ENCODE measurements at regions not wholly inside any gene's neighbourhood (a gene's known extent, or its start where the extent isn't known, plus 50 kb on each side); places are given as distances from the start of the nearest gene placed in this dataset.

DNA sequence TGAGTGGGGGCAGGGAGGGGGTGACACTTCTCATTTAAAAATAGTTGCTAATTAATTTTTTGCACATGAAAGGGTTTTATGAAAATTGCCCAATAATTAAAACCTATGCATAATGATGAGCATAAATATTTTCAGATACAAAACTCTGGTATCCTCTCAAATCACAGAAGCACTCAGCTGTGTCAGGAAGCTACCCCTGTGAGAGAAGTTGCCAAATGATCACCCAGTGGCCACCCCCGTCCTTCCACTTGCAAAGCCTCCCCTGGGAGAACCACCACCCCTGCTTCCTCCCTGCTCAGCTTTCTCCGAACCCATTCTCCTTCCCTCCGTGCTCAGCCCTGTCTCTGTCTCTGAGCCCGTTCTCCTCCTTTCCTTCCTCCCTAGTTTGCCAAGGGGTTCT lies 400.2 kb upstream of the SALL3 start:
- TF ChIP-seq, protein P1, sequence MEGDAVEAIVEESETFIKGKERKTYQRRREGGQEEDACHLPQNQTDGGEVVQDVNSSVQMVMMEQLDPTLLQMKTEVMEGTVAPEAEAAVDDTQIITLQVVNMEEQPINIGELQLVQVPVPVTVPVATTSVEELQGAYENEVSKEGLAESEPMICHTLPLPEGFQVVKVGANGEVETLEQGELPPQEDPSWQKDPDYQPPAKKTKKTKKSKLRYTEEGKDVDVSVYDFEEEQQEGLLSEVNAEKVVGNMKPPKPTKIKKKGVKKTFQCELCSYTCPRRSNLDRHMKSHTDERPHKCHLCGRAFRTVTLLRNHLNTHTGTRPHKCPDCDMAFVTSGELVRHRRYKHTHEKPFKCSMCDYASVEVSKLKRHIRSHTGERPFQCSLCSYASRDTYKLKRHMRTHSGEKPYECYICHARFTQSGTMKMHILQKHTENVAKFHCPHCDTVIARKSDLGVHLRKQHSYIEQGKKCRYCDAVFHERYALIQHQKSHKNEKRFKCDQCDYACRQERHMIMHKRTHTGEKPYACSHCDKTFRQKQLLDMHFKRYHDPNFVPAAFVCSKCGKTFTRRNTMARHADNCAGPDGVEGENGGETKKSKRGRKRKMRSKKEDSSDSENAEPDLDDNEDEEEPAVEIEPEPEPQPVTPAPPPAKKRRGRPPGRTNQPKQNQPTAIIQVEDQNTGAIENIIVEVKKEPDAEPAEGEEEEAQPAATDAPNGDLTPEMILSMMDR (IDR thresholded peaks at IDR 0.05 in 8 of 11, conservative IDR thresholded peaks at IDR 0.05 in 3 of 11), result no peak
- no peak for TF ChIP-seq POLR2A (IDR thresholded peaks at IDR 0.05)
- TF ChIP-seq POLR2AphosphoS5 (IDR thresholded peaks at IDR 0.05), result no peak

Measured in spleen (tissue), 7 donors.